Stimulated activated CD4-positive, alpha-beta T cell treated with anti-CD3 and anti-CD28 coated beads, Interleukin-2, amount 100 ng/mL, for 24 hours (primary cell): ENCODE measurements at regions not wholly inside any gene's neighbourhood (a gene's known extent, or its start where the extent isn't known, plus 50 kb on each side); places are given as distances from the start of the nearest gene placed in this dataset.

ENCODE experiments used
- DNase-seq, 2 donors: peaks; one replicate each; pipeline ENCODE4 v3.0.0-alpha.2; 2020

GRCh38 chr1:8202182-8202905 is 115.6 kb upstream of the SLC45A1 start:
- no peak for DNase-seq

GRCh38 chr1:8201331-8201861 is 116.5 kb upstream of the SLC45A1 start:
- DNase-seq = no peak

DNA sequence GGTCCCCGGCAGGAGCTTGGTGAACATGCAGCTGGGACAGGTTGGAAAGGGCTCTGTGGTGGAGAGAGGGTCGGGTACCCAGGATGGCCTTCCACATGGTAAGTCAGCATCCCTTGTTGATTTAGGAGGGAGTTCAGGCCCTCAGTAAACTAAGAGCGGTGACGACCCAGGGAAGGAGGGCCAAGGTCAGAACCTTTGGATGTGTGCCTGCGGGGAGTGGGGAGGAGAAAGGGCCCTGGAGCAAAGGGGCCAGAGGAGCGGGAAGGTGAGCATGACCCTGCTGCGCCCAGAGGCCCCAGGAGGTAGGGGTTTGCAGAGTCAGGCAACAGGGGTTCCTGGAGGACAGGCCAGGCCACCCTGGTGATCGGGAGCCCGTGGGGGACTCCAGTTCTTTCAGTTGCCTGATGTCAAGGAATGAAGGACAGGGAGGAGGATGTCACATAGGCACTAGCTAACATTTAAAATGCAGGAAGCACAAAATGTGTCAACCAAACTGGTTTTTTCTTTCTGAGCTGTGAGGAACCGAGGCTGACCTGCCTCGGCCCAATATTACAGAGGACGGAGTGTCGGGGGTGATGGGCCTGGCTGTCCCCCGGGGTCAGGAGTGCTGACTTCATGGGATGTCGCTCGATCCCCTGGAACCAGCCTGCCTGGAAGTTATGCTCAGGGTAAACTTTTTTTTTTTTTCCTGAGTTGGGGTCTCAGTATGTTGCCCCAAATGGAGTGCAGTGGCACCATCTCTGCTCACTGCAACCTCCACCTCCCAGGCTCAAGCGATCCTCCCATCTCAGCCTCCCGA is 117.4 kb upstream of the SLC45A1 start:
- no peak for DNase-seq

DNA sequence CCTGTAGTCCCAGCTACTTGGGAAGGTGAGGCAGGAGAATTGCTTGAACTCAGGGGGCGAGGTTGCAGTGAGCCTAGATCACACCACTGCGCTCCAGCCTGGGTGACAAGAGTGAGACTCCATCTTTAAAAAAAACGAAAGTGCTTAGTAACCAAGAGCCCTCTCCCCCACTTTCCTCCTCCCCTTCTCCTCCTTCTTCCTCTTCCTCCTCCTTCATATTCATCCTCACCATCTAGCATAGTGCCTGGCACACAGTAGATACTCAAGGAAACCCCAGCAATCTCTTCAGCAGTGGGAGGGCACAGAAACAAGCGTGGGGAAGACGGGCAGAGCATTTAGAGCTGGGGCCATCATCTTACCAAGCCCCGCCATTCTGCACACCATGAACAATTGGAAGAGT is 119.4 kb upstream of the SLC45A1 start:
- DNase-seq = no peak

DNA sequence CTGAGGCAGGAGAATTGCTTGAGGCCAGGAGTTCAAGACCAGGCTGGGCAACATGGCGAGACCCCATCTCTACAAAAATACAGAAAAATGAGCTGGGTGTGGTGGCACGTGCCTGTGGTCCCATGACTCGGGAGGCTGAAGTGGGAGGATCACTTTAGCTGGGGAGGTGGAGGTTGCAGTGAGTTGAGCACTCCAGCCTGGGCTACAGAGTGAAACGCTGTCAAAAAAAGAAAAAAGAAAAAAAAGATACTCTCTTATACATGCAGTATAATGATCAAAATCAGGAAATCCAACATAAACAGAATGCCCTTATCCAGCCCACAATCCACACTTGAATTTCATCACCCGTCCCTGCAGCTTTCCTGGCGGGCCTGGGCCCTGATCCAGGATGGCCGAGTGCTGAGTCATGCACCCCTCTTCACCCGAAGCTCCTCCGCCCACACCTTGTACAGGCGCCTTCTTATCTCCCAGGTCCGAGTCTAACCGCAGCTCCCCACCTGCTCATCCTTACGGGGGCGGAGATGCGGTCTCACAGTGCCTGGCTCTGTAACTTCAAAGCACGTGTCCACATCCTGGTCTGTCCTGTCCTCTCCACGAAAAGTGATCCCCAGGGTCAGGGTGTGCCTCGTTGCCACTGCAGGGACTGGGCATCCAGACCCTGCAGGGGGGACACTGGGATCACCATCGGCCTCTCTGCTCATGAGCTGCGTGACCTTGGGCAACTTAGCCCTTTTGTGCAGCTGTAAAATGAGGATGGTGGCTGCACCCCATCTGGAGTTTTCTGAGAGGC is 120.2 kb upstream of the SLC45A1 start:
- DNase-seq = peak in 1 of 2 donors; percentile 18

DNA sequence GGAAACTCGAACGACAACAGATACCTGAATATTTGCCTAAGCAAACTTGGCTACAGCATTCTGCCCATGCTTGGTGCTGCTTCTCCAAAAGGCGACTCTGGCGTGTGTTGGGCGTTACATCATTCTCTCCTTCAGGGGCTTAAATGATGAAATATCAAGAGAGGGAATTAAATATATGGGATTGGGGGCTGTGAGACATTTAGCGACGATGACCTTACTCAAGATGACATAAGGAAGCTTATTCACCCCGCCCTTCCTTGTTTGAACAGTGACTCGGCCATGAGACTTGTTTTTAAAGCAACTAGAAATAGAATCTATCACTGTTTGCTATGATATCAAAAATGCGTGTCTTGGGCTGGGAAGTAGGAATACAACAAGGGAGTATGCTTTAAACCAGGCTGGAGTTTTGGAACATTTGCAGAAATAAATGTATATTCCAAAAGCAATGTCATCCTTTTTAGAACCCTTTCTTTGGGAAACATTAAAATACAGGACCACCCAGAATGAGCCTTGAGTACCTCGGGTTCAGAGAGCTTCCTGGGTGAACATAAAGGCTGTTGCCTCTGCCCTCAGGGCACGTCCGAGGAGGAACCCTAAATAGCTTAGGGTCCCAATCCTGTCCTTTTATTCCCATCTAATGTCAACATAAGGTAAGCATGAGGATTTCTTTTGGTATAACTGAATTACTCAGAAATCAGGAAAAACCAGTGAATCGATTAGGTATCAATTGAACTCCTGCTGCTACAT is 123.3 kb upstream of the SLC45A1 start:
- DNase-seq = no peak

DNA sequence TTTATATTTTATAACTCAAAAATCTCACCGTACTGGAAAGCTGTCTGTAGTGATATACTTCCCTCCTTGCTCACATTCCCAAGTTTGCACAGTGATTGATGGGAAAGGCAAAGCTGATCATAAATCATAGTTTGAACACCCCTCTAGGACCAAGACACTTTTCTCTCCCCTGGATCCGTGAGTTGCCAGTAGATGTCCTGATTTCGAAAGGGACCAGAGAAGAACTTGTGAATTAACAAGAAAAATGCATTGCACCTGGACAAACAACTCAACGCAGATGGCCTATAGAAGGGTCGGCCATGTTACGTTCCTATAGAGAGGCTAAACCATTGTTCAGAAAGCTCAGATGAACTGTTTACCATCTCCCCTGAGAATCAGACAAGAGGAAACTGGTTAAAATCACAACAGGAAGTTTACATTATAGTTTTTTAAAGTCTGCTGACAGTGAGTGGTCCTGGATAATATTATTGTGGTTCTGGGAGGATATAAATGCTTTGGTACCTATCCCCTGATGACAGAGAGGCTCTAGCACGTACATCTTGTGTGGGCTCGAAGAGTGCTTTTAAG is 124.0 kb upstream of the SLC45A1 start:
- DNase-seq = no peak

DNA sequence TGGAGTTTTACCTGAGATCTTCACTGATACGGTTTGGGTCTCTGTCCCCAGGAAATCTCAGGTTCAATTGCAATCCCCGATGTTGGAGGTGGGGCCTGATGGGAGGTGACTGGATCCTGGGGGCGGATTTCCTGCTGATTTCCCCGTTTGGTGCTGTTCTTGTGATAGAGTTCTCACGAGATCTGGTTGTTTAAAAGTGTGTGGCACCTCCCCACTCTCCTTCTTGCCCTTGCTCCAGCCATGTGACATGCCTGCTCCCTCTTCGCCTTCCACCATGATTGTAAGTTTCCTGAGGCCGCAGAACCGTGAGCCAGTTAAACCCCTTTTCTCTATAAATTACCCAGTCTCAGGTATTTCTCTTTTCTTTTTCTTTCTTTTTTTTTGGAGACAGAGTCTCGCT is 126.4 kb upstream of the SLC45A1 start:
- DNase-seq = no peak

DNA sequence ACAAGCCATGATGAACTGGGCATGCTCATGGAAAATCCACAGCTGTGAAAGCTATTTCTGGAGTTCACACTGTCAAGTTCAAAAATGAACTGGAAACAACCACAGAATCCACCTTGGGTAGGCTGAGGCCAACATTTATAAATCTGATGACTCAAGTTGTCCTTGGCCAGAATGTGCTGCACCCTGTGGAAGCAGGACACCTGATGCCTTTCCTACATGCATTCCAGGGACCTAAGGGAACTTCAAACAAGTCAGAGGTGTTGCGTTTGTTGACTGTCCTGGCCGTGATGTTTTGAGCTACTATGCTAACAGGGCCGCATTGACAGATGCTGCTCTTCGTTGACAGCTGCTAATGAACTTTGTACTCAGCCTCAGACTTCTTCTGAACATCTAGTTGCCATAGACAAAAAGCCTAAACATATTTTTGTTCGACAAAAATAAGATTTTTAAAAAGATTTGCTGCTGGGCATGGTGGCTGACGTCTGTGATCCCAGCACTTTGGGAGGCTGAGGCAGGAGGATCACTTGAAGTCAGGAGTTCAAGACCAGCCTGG is 127.9 kb upstream of the SLC45A1 start:
- DNase-seq = no peak

GRCh38 chr1:8185400-8185799 is 132.5 kb upstream of the SLC45A1 start:
- no peak for DNase-seq

GRCh38 chr1:8184301-8184700 is 133.6 kb upstream of the SLC45A1 start:
- DNase-seq = no peak

- no peak for DNase-seq
These were observed 135.7 kb upstream of the SLC45A1 start for GRCh38 chr1:8182034-8182761.

DNA sequence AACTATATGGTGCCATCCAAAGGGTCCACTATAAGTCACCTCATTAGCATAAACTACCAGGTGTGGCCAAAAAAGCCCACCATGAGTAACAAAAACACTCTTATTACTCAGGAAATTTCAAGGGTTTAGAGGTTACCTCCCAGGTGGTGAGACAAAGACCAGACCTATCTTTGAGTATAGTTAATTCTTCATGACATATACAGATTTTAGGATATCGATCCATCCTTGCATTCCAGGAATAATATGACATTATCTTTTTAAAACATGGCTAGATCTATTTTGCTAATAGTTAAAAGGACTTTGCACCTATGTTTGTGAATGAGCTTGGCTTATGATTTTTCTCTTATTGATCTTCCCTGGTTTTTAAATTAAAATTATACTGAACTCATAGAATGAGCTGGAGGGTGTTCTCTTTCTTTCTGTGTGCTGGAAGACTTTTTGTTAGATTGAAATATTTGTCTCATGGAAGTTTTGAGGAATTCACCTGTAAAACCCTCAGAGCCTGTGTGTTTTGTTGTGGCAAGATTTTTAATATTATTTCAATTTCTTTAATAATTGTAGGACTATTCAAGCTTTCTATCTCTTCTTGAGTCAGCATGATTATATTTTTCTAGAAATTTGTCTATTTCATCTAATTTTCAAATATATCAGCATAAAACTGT is 138.7 kb upstream of the SLC45A1 start:
- no peak for DNase-seq

GRCh38 chr1:8176279-8176678 is 141.6 kb upstream of the SLC45A1 start:
- DNase-seq = no peak

- DNase-seq = no peak
These were observed 143.1 kb upstream of the SLC45A1 start for GRCh38 chr1:8174807-8175206.

GRCh38 chr1:8171751-8172464 is 145.8 kb upstream of the ERRFI1 start:
- DNase-seq = no peak

DNA sequence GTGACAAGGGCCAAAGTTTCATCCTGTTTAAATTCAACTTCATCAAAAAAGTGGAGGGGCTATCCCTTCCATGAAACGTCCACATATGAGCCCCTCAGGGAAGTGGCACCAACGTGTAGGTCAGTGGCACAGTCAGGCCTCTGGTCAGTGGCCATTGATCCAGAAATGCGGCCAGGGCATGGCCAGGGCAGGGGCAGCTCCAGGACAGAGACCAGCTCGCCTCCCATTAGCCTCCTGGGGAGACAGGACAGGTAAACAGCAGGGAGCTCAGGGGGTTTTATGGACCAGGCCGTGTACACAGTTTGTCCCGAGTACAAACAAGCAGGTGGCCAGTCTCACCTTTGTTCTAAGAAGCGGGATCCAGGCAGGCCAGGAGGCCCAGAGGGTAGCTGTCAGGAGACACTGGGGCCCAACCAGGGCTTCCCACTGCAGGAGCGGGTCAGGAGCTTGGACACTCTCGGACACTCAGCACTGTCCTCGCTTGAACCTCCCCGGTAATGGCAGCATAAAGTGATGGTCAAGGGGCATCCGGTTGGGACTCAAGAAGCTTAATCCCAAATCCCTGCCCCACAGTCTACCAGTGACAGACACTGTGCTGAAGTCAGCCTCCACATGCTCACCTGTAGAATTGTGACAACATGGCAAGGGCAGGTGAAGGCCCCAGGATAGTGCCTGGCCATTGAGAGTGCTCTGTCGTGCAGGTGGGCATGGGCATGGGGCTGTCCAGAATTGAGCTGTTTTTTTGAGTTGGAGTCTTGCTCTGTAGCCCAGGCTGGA is 144.1 kb upstream of the ERRFI1 start:
- DNase-seq = no peak

- peak in 1 of 2 donors; percentile 37 for DNase-seq
These were observed 143.4 kb upstream of the ERRFI1 start for GRCh38 chr1:8169364-8170058.
